Progenitor cell of endocrine pancreas (in vitro differentiated cells): ENCODE measurements at regions not wholly inside any gene's neighbourhood (a gene's known extent, or its start where the extent isn't known, plus 50 kb on each side); places are given as distances from the start of the nearest gene placed in this dataset.

Experiments
- DNase-seq: peaks from one replicate; pipeline ENCODE4 v3.0.0; 2021; ENCODE audit warnings: low spot score; ENCODE audit not compliant: unreplicated experiment
- H3K27ac Mint-ChIP-seq: 2 replicates; pipeline ENCODE4 v1.8.0; 2021; ENCODE audit warnings: mild to moderate bottlenecking, moderate library complexity, mixed read lengths
- H3K27me3 Mint-ChIP-seq: 2 replicates; pipeline ENCODE4 v1.8.0; 2021; ENCODE audit warnings: mixed read lengths
- H3K36me3 Mint-ChIP-seq: 2 replicates; pipeline ENCODE4 v1.8.0; 2022; ENCODE audit warnings: mixed read lengths; ENCODE audit not compliant: insufficient read depth
- H3K4me1 Mint-ChIP-seq: 2 replicates; pipeline ENCODE4 v1.8.0; 2021; ENCODE audit warnings: low read depth, mixed read lengths
- H3K4me3 Mint-ChIP-seq: 2 replicates; pipeline ENCODE4 v1.8.0; 2021; ENCODE audit warnings: low read depth, mild to moderate bottlenecking, moderate library complexity, mixed read lengths
- H3K9me3 Mint-ChIP-seq: 2 replicates; pipeline ENCODE4 v1.8.0; 2021; ENCODE audit warnings: low read depth, mixed read lengths
- CTCF ChIP-seq: fragments of 200-600 bp; sonication (generic); IDR thresholded peaks from one replicate; pipeline ENCODE4 v1.5.0; 2021; ENCODE audit warnings: antibody characterized with exemption, mild to moderate bottlenecking; ENCODE audit not compliant: unreplicated experiment

GRCh38 chr4:11529625-11530201 lies 101.0 kb upstream of the HS3ST1 start:
- no peak for DNase-seq
- TF ChIP-seq CTCF = no peak
- H3K27ac Mint-ChIP-seq = no peak overlapping the region

GRCh38 chr4:11525085-11525484 lies 96.4 kb upstream of the HS3ST1 start:
- Mint-ChIP-seq H3K36me3 (no peaks in the 10 kb centered on the region), H3K27ac (no peak overlapping the region), H3K4me1 (peaks cover 9% of the 10 kb centered on the region), H3K9me3 (no peaks in the 10 kb centered on the region), H3K4me3 (no peak overlapping the region), H3K27me3 (no peaks in the 10 kb centered on the region)
- TF ChIP-seq CTCF = no peak
- DNase-seq = no peak

More at GRCh38 chr4:11529625-11530201, 101.0 kb upstream of the HS3ST1 start:
- Mint-ChIP-seq H3K9me3 (peaks cover 6% of the 10 kb centered on the region), H3K27me3 (no peaks in the 10 kb centered on the region), H3K4me1 (peaks cover 13% of the 10 kb centered on the region), H3K4me3 (no peak overlapping the region), H3K36me3 (no peaks in the 10 kb centered on the region)

- H3K36me3 Mint-ChIP-seq = no peaks in the 10 kb centered on the region
- no peaks in the 10 kb centered on the region for H3K9me3 Mint-ChIP-seq
- no peaks in the 10 kb centered on the region for H3K27me3 Mint-ChIP-seq
- DNase-seq = no peak
- TF ChIP-seq CTCF = no peak
- no peak overlapping the region for H3K4me3 Mint-ChIP-seq
- H3K27ac Mint-ChIP-seq = no peak overlapping the region
- peaks cover 3% of the 10 kb centered on the region for H3K4me1 Mint-ChIP-seq
These were observed 90.1 kb upstream of the HS3ST1 start for GRCh38 chr4:11518754-11519153.

GRCh38 chr4:11514779-11515419 lies 86.2 kb upstream of the HS3ST1 start:
- H3K4me1 Mint-ChIP-seq = peaks cover 6% of the 10 kb centered on the region
- no peak for TF ChIP-seq CTCF
- H3K27me3 Mint-ChIP-seq = no peaks in the 10 kb centered on the region
- no peak for DNase-seq
- H3K9me3 Mint-ChIP-seq = no peaks in the 10 kb centered on the region
- no peak overlapping the region for H3K27ac Mint-ChIP-seq
- no peaks in the 10 kb centered on the region for H3K36me3 Mint-ChIP-seq
- H3K4me3 Mint-ChIP-seq = no peak overlapping the region

- Mint-ChIP-seq H3K9me3 (no peaks in the 10 kb centered on the region), H3K27me3 (no peaks in the 10 kb centered on the region), H3K36me3 (no peaks in the 10 kb centered on the region), H3K27ac (no peak overlapping the region), H3K4me3 (no peak overlapping the region), H3K4me1 (peaks cover 6% of the 10 kb centered on the region)
- no peak for TF ChIP-seq CTCF
- no peak for DNase-seq
These were observed 85.3 kb upstream of the HS3ST1 start for GRCh38 chr4:11514003-11514402.
